NCI-H1417 treated with DMSO at 0.1 percent for 48 hours (cell line): ENCODE measurements at regions not wholly inside any gene's neighbourhood (a gene's known extent, or its start where the extent isn't known, plus 50 kb on each side); places are given as distances from the start of the nearest gene placed in this dataset.

Experiments
- DNase-seq: peaks from one replicate; lab custom pipeline; 2025; lab: John Stamatoyannopoulos, UW

DNA sequence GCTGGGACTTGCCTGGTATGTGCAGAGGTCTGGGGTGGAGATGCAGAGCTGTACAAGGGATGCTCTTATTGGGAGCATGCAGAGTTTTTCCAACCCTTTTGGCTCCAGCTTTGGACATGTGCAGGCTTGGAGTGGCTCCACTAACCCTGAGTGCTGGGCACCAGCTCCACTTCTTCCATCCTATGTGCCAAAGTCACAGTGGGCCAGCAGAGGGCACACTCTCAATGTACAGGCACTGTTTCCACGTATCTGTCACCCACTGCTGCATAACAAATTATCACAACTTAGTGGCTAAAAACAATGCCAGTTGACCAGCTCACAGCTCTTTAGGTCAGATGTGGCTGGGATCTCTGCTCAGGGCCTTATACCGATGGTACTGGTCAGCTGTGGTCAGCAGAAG, 631.8 kb downstream of the AJAP1 start:
- no peak for DNase-seq

DNA sequence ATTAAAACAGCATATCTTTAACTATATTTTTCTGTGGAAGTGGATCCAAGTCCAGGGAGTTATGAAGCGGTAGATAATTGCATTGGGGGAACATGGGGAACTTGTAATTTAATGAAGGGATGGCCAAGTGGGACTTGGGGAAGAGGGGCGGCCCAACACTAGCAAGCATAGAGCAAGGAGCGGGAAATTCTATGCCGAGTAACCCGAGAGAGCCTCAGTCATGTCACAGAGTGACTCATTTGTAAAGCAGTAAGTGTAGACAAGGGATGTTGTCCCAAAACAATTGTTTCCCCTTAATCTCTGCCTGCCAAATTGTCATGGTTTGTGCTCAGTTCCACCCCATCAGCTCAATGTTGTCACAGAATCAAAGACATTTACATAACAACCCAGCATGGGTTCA, 620.1 kb downstream of the AJAP1 start:
- DNase-seq, result no peak

DNA sequence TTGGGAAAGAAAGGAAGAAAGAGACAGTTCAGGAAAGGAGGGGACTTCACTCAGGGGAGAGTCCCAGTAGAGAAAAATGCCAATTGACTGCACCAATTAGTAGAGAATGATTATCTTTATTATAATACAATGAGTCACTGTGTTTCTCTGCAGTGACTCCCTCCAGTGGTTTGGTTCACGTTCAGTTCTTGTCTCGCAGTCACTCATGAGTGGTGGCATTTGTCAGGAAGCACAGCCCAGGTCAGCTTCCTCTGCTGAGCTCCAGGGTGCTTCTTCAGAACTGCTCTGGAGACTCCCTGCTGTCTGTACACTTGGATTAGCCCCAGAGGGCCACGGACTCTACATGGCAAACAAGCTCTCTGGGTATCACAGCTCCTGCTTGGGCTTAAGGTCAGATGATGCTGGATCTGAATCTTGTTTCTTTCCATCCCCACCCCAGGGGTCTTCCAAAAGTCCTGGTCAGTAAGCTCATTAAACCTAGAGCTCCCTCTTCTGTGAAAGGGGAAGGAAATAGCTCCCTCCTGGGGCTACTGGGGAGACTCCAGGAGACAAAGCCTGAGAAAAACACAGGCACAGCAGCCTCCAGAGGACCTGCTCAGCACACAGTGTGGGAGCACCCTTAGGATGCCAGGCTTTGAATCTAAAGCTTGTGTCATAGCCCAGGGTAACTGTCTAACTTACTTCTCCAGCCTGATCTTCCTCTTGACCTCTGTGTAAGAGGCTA, 619.0 kb downstream of the AJAP1 start:
- no peak for DNase-seq

DNA sequence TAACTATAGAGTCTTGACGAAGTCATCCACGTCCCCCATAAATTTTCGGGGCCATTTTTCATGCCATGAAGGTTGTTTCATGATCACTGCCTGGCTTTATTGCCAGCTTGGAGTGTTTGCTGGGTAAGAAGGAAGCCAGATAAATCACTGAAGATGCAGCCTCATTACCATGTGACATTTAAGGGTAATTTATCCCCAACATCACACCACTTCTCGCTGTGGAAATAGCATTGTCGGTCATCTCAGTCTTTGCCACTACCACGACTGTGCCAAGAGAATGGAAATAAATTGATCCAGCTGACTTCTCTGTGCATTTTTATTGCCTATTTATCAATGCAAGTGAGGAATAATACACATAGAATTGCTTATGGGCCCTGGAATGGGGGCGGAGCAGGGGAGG, 617.9 kb downstream of the AJAP1 start:
- DNase-seq, result no peak

DNA sequence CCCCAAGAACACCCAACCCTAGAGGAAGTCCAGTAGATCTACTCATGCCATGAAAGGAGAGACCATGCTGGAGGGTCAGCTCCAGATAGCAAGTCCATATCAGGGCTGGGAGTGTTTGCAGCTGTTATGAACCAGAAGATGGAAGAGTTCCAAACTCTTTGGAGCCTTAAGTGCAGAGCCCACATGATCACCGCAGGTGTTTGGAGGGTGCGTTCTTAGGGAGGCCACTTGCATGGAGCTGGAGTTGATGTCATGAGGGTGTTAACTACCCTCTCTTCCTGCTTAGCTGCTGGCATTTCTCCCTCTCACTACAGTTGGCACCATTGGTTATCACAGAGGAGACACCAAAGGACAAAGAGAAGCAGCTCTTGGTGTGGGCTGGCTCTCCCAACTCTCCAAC, 616.9 kb downstream of the AJAP1 start:
- DNase-seq, result no peak

DNA sequence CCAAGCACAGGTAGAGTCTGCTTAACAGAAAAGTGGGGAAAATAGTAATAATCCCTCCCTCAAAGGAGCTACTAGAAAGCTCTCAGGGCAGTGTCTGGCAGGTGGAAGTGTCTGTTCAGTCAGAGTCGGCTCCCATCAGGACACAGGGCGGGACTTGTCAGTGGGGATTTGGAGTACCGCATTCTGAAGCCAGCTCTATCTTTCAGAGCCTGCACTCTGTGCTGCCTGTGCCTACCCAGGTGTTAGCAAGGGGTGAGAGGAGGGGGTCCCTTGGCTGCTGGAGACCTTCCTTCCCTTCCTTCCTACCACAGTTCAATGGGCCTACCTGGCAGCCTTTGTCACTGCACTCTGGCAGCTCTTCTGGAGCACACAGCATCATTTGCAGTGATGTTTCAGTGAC, 615.5 kb downstream of the AJAP1 start:
- DNase-seq, result no peak

DNA sequence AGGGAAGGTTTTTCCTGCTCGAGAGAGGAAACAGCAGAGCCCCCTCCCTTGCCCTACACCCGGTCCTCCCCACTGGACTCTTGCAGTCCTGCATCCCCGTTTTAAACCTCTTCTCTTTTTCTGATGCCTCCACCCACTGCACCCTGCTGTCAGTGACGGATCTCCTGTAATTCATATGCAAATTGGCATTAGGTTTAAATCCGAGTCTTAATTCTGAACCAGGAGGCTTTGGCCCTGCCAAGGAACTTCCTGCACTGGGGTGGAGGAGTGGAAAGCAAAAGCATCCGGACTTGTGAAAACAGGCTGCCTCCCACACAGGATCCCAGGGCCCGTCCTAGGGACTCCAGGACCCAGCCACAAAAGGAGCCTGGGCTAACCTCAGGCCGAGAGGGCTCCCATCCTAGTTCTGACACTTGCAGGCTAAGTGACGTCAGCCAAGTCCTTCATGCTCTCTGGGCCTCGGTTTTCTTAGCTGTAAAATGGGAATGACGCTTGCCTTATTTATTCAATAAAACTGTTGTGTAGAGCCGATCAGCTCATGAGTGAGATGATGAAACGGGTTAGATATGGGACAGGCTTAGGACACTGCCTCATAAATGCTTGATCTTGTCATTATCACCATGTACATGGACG, 613.3 kb downstream of the AJAP1 start:
- DNase-seq, result no peak

DNA sequence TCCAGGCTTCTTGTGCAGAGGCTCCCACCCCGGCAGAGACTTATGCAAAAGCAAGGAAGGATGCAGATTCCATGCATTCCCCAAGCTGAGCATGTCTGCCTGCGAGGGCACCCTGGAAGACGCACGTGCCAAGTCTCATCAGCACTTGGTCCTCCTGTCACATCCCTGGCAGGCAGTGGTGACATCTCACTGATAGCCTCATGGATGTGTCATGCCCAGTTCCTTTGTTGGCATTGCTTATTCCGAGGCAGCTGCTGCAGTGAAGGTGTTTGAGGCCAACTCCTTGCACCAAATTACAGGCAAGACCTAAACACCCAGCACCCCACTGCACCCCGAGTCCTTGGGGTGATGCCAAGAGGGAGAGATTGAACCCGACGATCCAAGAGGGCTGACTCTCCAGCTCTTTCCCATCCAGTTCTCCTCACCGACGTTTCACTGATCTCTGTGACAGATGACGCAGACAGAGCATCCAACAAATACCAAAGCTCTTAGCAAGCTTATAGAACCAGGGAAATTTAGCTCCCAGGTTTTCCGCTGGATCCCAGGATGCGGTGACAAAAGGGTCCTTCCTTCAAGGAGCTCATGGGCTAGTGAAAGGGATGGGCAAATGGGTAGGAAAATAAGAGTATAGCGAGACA, 611.1 kb downstream of the AJAP1 start:
- DNase-seq, result no peak

DNA sequence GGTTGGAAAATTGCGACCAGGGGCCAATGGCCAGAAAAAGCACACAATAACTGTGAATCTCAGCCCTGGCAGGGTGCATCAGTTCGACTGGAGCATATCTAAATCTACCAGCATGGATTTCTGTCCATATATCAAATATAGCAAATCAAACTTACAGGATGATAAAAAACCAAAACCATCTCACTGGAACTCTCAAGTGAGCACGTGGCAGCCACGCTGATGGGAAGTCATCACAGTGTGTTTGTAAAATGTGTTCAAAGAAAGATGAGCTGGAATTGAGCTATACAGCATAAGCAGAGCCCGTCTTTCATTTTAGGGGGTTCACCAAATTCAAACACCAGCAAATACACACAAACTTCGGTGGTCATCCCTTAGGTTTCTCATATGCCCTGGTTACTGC, 610.1 kb downstream of the AJAP1 start:
- no peak for DNase-seq

DNA sequence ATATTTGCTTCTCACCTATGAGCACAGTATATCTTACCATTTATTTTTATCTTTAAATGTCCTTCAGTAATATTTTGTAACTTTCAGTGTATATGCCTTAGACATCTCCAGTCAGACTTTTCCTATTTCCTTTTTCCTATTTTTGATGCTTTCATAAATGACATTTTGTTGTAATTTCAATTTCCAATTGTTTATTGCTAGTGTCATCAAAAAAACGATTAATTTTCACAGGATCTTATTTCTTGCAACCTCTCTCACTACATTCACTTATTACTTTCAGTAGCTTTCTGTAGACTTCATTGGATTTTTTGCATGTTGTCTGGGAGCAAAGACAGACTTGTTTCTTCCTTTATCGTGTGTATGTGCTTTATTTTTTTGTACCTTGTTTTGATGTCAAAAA, 602.4 kb downstream of the AJAP1 start:
- DNase-seq, result no peak

DNA sequence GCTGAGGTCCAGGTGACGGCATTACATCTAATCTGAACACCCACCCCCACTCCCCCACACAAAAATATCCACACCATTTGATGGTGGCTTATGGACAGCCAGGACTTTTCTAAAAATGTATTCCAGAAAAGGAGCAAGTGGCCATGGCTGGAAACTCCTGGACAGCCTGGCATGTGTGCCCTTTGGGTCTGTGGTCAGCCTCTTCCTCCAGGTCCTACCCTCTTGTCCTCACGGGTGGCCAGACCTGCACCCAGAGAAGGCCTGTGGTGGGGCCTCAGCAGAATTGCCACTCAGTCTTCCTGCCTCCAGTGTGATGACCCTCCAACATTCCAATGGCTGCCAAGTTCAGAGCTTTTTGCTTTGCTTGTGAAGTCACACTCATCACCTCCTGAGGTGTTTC, 600.6 kb downstream of the AJAP1 start:
- DNase-seq, result no peak

DNA sequence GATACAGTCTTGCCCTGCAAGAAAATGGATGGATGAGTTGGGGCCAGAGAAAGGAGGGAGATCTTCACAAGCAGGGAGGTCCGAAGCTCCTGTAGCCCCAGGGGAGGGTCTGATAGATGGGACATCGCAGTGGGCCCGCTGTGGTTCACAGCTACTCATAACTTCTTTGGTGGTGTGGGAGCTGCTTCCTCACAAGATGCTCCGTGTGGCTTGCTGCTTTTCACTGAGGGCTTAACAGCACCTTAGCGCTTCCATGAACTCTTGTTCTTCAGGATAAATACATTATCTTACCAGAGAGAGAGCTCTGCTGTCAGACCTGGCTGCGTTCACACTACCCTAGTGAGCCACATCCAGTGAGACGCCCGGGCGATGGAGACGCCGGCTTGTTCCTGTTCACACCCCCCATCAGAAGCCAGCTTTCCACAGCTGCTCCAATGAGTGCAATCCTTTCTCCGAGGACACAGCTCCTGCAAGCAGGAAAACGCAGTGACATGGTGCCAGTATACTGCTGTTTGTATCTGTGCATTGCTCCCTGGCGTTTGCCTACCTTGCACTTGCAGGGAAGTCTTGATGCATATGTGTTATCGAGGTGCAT, 599.8 kb downstream of the AJAP1 start:
- DNase-seq, result no peak

DNA sequence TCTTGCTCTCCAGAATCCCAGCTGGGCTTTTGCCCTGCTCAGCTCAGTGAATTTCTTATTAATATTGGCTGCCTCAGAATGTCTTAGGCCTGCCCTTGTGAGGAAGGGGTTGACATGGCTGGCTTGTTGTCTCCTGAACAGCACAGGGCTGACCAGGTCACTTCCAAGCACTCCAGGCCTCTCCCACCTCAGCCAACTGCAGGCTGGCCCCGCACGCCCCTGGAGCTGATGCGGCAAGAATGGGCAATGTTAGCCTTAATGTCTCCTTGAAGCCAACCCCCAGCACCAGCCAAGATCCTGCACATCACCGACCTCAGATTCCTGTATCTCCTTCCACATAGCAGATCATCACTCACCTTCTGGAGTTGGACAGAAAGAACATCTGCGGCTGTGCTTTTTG, 598.6 kb downstream of the AJAP1 start:
- no peak for DNase-seq

DNA sequence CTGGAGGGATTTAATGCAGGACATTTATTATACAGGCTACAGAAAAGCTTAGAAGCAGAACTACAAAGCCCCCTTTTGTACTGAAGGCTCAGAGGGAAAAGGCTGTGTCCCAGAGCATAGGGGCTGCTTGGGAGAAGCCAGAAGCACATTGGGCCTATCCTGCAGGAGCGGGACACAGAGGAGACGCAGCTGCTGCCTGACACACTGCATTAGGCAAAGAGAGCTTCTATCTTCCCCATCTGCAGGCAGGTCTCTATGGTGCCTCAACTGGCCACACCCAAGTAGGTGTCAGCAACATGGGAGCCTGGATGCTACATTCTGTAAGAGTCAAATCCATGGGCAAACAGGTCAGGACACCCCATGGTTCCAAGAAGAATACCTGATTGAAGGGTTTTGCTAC, 595.9 kb downstream of the AJAP1 start:
- no peak for DNase-seq

DNA sequence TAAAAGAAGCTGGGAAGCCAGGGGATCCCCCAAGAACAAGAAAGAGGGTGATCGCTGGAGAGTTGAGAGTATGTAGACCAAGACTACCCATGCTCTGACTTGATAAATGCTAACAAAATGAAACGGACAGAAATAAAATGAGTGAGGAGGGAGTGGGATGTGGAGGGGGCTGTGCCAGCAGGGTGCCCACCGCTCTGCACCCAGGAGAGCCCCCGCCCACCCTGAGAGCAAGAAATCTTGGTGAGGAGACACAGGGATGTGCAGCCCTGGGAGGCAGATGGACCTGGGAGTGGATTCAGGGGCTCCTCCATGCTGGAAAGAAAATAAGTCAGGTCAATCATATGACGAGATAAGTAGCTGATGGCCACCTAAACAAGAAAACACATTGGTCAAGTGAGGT, 590.9 kb downstream of the AJAP1 start:
- no peak for DNase-seq

DNA sequence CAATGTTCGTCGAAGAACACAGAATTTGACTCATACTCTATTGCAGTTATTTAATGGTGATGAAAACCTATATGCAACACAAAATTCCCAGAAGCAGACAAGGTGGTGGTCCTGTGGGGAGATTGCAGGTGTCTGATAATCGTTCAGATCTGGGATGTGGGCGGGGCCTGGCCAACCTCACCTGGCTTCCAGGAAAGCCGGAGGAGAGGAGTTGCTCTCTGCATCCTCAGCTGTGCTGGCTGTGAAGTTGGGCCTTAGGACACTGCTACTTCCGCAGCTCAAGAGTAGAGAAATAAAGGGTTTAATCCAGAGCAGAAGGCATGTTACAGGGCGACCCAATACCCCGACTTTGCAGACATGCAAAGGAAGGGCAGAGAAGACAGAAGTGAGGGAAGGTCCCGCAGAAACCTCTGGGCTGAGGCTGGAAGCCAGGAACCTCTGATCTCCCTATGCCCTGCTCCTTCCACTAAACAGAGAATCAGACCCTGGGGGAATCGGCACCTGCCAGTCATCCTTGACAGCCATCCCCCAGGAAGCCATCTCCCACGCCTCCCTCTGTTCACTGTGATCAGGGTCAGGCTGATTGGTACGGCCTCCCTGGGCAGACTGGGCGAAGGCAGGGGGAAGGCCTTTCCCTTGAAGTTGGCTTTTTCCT, 590.3 kb downstream of the AJAP1 start:
- DNase-seq, result no peak

DNA sequence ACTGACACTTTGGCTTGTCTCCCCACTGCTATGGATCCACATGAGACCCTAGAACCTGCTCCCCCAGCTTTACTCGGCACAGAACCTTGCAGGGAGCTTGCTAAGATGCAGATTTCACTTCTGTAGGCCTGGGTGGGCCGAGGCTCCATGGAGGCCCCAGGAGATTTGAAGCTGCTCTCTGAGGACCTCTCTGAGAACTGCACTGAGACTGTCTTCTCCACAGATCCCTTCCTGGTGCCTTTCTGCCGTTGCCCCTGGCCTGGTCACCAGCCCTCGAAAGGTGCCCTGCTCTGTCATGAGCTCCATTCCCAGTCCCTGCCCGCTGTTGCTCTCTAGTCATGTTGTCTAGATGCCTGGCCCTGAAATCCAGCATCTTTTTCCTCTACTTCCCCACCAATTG, 588.4 kb downstream of the AJAP1 start:
- no peak for DNase-seq

DNA sequence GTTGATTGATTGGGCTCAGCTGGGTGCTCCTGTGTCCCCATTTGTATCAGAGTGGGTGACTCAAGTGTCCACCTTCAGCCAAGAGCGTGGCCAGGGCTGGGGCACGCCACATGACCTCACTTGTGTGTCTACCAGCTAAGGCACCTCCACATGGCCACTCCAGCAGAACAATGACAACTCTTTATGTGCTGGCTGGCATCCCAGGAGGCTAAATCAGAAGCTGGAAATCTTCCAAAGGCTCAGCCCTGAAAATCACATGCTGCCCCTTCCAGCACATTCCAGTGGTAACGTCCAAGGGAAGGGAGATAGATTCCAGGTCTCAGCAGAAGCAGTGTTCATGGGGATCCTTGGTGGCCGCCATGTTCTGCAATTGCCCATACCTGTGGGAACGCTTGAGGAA, 585.5 kb downstream of the AJAP1 start:
- no peak for DNase-seq

DNA sequence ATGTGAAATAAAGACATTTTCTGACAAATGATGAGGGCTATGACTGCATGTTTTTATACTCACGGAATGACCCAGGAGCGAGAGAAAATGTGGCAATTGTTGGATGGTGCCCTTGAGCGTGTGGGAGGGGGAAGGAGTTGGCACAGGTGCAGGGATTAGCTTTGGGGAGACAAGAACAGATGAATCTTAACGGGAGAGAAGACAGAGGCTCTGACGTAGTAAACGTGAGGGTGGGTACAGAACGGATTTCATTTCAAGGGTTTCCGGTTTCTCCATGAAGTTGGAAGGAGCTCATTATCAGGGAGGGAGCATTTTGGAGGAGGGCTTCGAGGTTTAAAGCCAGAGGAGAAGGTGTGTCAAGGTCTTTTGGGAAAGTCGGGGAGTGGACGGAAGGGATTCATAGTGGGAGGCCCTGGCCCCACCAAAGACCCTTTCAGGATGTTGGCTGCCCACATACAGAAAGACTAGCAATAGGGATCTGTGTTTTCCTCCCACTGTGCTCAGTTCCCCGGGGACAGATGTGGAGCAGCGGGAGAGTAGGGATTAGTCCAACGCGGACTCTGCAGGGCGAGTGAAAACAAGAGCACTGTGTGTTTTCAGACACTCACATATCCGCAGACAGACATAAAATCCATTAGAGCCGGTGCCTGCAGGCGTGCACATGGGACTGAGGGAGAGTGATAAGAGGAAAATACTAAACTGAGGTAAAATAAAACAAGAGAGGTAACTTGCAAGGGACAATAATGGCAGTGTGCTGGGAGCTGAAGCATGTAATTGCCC, 584.1 kb downstream of the AJAP1 start:
- no peak for DNase-seq

DNA sequence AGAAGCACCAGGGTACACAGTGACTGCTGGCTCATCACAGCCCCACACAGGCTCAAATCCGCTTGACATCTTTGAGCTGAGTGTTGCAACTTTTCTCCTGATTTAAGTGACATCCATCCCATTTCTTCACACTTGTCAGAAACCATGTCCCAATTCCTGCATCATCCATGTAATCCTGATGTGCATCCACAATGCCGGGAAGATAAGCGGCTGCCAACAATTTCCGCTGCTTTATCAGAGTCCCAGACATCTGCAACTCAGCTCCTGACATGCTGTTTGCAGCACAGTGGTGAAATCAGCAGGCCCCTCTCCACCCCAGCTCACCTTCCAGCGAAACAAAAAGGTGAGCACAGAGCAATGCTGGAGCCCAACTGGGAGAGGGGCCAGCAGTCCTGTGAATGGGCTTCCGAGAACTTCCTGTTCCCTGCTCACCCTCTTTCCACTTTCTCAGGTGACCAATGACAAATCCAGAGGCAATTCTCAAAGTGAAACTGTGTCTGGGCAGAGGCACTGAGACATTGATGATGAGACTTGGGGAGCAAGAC, 581.0 kb downstream of the AJAP1 start:
- no peak for DNase-seq

DNA sequence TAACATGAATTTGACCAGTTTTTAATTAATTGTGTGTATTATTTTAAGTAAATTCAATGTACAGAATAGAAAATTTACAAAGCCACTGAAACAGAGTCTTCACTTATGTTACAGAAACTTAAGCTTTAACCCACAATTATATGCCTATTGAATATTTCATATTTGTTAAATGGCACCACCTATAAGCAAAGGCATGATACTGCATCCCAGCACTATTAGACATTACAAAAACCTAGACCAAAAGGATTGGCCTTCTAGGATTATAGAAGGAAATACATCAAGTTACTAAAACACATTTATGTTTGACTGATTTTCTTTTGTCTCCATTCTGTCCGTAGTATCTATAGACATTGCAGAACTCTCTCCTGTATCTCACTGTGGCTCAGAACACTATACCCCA, 578.1 kb downstream of the AJAP1 start:
- no peak for DNase-seq
